Superior temporal gyrus (tissue), 1 donor: ENCODE measurements at regions not wholly inside any gene's neighbourhood (a gene's known extent, or its start where the extent isn't known, plus 50 kb on each side); places are given as distances from the start of the nearest gene placed in this dataset.
"Not testable (repeated sequence)": the region's sequence is repeated elsewhere in the genome, so short reads cannot be mapped to it uniquely, and the experiment has no call there.

ENCODE experiments used
- DNase-seq: peaks from one replicate; pipeline ENCODE4 v3.0.0-alpha.2; 2016; ENCODE audit errors: extremely low spot score

- DNase-seq: no peak
Observed at GRCh38 chr14:85911044-85911443, 381.1 kb downstream of the FLRT2 start.

- peak; percentile 5 for DNase-seq
Observed at GRCh38 chr14:85909581-85909980, 379.6 kb downstream of the FLRT2 start.

GRCh38 chr14:85907536-85907935 lies 377.6 kb downstream of the FLRT2 start:
- no peak for DNase-seq

- no peak for DNase-seq
Observed at GRCh38 chr14:85897808-85898207, 367.9 kb downstream of the FLRT2 start.

GRCh38 chr14:85895603-85896002 lies 365.7 kb downstream of the FLRT2 start:
- no peak for DNase-seq

GRCh38 chr14:85892251-85892650 lies 362.3 kb downstream of the FLRT2 start:
- no peak for DNase-seq

GRCh38 chr14:85883966-85884365 lies 354.0 kb downstream of the FLRT2 start:
- DNase-seq: no peak

- no peak for DNase-seq
Observed at GRCh38 chr14:85883101-85883500, 353.2 kb downstream of the FLRT2 start.

GRCh38 chr14:85881935-85882334 lies 352.0 kb downstream of the FLRT2 start:
- DNase-seq: no peak

- no peak for DNase-seq
Observed at GRCh38 chr14:85878874-85879273, 348.9 kb downstream of the FLRT2 start.

GRCh38 chr14:85873006-85873405 lies 343.1 kb downstream of the FLRT2 start:
- DNase-seq: no peak

- DNase-seq: no peak
Observed at GRCh38 chr14:85867450-85867849, 337.5 kb downstream of the FLRT2 start.

GRCh38 chr14:85865701-85866100 lies 335.8 kb downstream of the FLRT2 start:
- no peak for DNase-seq

GRCh38 chr14:85858634-85859033 lies 328.7 kb downstream of the FLRT2 start:
- DNase-seq: no peak

- peak; percentile 49 for DNase-seq
Observed at GRCh38 chr14:85856430-85856829, 326.5 kb downstream of the FLRT2 start.

- no peak for DNase-seq
Observed at GRCh38 chr14:85853996-85854526, 324.1 kb downstream of the FLRT2 start.

- DNase-seq: no peak
Observed at GRCh38 chr14:85852906-85853305, 323.0 kb downstream of the FLRT2 start.

- not testable (repeated sequence) for DNase-seq
Observed at GRCh38 chr14:85852123-85852522, 322.2 kb downstream of the FLRT2 start.

- not testable (repeated sequence) for DNase-seq
Observed at GRCh38 chr14:85830549-85830948, 300.6 kb downstream of the FLRT2 start.

GRCh38 chr14:85829601-85830000 lies 299.7 kb downstream of the FLRT2 start:
- not testable (repeated sequence) for DNase-seq

- no peak for DNase-seq
Observed at GRCh38 chr14:85824526-85824925, 294.6 kb downstream of the FLRT2 start.

GRCh38 chr14:85822236-85822635 lies 292.3 kb downstream of the FLRT2 start:
- no peak for DNase-seq

GRCh38 chr14:85817430-85817829 lies 287.5 kb downstream of the FLRT2 start:
- DNase-seq: no peak

GRCh38 chr14:85813040-85813439 lies 283.1 kb downstream of the FLRT2 start:
- no peak for DNase-seq
